Coronary artery (tissue), 2 donors: ENCODE measurements at regions not wholly inside any gene's neighbourhood (a gene's known extent, or its start where the extent isn't known, plus 50 kb on each side); places are given as distances from the start of the nearest gene placed in this dataset.
"Not testable (repeated sequence)": the region's sequence is repeated elsewhere in the genome, so short reads cannot be mapped to it uniquely, and the experiment has no call there.

ENCODE experiments used
- DNase-seq: peaks from one replicate; pipeline ENCODE4 v3.0.0-alpha.2; 2017; ENCODE audit warnings: low spot score
- H3K27ac ChIP-seq, 2 donors: fragments of 200-600 bp; sonication (generic); one replicate each; pipeline ENCODE4 v1.5.1; 2016 to 2019
- H3K4me3 ChIP-seq: fragments of 200-600 bp; sonication (generic); 2 replicates; pipeline ENCODE4 v1.5.1; 2016; ENCODE audit warnings: mild to moderate bottlenecking, moderate library complexity
- TF ChIP-seq, protein P1 (sequence below): fragments of 200-600 bp; sonication (generic); IDR thresholded peaks from one replicate; pipeline ENCODE4 v1.5.1; 2019; ENCODE audit warnings: antibody characterized with exemption

DNA sequence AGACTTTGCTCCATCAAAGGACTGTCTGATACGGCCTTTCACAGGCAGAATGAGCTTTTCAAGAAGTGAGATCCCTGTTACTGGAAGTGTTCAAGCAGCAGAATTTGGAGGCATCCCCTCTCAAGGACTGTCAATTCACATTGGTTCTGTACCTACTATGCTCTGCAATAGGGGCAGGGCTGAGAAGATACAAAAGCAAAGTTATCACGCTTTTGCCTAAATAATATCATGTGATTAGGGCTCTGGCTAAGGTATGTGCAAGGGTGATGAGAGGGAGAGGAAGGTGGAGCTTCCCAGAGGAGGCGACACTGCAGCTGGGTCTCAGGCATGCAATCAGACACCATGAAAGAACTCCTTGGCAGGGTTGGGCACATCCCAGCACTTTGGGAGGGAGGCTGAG, 80.2 kb upstream of the PIM1 start:
- DNase-seq, result no peak
- no peak overlapping the region for H3K4me3 ChIP-seq
- TF ChIP-seq, protein P1, sequence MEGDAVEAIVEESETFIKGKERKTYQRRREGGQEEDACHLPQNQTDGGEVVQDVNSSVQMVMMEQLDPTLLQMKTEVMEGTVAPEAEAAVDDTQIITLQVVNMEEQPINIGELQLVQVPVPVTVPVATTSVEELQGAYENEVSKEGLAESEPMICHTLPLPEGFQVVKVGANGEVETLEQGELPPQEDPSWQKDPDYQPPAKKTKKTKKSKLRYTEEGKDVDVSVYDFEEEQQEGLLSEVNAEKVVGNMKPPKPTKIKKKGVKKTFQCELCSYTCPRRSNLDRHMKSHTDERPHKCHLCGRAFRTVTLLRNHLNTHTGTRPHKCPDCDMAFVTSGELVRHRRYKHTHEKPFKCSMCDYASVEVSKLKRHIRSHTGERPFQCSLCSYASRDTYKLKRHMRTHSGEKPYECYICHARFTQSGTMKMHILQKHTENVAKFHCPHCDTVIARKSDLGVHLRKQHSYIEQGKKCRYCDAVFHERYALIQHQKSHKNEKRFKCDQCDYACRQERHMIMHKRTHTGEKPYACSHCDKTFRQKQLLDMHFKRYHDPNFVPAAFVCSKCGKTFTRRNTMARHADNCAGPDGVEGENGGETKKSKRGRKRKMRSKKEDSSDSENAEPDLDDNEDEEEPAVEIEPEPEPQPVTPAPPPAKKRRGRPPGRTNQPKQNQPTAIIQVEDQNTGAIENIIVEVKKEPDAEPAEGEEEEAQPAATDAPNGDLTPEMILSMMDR, result no peak

DNA sequence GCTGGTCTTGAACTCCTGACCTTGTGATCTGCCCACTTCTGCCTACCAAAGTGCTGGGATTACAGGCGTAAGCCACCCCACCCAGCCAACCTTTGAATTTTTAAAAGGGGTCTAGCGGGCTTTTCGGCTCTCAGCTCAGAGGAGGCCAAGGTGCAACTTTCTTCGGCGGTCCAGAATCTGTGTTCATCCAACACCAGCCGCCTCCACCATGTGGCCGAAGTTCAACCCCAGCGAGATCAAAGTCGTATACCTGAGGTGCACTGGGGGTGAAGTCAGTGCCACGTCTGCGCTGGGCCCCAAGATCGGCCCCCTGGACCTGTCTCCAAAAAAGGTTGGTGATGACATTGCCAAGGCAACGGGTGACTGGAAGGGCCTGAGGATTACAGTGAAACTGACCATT, 78.8 kb upstream of the PIM1 start:
- not testable (repeated sequence) for H3K27ac ChIP-seq, DNase-seq

More for the DNA sequence above, 80.2 kb upstream of the PIM1 start:
- no peak overlapping the region for H3K27ac ChIP-seq

DNA sequence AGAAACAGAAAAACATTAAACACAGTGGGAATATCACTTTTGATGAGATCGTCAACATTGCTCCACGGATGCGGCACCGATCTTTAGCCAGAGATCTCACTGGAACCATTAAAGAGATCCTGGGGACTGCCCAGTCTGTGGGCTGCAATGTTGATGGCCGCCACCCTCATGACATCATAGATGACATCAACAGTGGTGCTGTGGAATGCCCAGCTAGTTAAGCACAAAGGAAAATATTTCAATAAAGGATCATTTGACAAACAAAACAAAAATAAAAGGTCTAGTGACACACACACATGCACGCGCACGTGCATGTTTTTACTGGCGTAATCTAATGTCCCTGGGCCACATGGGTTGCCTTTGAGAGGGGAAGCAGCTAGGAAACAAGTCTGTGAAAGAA, 78.4 kb upstream of the PIM1 start:
- not testable (repeated sequence) for H3K4me3 ChIP-seq, H3K27ac ChIP-seq, DNase-seq

More for the DNA sequence above, 78.8 kb upstream of the PIM1 start:
- H3K4me3 ChIP-seq, result not testable (repeated sequence)

DNA sequence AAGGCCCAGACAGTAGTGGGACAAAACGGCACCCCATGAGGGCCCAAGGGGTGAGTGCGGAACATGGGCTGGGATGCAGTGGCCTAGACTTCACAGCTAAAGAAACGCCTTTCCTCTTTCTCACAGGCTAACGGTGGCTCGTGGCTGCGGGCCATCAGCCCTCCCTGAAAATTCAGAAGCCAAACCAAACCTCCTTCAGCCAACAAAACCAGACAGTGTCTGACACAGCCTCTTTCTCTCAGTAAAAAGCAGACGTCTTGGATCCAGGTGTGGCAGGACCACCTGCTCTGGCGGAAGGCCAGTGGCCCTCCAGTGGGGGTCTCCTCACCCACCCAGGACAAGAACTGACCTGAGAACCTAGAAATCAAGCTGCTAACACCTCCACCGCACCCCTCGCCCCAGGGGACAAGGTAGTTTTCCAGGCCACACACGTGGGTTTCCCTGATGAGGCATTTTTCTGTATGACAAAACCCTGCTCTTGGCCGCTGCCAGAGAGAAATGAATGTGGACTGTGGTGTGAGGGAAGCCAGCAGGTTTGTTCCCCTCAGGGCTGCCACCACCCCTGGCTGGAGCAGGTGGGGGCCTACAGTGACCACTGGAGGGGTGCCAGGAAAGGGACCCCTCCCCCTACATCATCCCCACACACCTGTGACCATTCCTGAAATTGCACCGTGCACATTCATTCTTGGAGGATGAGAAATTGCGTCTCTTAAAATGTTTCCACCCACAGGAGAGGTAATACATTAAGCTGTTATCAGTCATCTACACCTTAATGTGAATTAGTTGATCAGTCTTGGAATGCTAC, 76.8 kb upstream of the PIM1 start:
- TF ChIP-seq, protein P1, result no peak
- H3K4me3 ChIP-seq, result no peak overlapping the region
- DNase-seq, result no peak
- H3K27ac ChIP-seq, result no peak overlapping the region

DNA sequence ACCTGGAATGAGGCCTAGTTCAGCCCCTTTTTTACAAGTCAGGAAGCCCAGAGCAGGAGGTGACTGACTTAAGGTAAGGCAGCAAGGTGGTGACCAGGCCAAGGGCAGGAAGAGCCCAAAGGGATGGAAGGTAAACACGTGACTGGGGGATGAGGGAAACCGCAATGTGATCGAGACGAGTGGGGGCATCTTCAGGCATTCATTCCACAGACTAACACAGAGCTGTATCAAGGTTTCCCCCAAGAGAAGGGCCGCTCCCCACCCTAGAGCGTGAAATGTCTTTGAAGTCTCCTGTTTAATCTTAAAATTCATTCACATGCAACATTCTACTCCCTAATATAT, 76.3 kb upstream of the PIM1 start:
- H3K27ac ChIP-seq, result no peak overlapping the region
- TF ChIP-seq, protein P1, result no peak
- H3K4me3 ChIP-seq, result no peak overlapping the region
- DNase-seq, result no peak

DNA sequence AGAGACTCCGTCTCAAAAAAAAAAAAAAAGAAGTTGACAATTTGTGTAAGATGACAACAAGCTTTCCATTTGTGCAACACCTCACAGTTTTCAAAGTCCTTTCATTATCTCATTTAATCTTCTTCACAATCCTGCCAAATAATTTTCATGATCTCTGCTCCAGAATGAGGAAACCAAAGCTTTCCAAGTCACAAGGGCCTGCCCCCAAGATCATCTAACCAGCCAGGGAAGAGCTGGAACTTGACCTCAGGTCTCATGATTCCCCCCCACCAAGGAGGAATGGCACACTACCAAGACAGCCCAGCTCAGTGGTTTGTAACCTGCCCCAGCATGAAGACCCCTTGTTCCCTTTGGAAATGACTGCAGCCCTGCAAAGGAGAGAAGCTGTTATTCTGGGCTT, 74.0 kb upstream of the PIM1 start:
- Histone ChIP-seq H3K4me3 (no peak overlapping the region), H3K27ac (no peak overlapping the region)
- TF ChIP-seq, protein P1, result no peak
- no peak for DNase-seq

DNA sequence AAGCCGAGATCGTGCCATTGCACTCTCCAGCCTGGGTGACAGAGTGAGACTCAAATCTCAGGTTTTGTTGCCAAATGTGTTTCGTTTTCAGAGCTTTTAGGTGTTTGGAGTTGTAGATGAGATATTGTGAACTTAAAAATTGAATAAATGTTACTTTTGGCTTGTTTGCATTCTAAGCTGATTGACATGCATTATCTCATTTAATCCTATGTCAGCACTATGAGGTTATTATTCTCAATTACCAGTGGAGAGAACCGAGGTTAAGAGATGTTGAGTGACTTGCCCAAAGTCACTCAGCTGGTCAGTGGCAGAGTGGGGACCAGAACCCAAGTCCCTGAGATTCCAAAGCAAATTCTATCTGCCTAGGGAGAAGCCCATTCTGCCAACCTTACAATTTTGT, 72.6 kb upstream of the PIM1 start:
- Histone ChIP-seq H3K27ac (no peak overlapping the region), H3K4me3 (no peak overlapping the region)
- DNase-seq, result no peak
- TF ChIP-seq, protein P1, result no peak

DNA sequence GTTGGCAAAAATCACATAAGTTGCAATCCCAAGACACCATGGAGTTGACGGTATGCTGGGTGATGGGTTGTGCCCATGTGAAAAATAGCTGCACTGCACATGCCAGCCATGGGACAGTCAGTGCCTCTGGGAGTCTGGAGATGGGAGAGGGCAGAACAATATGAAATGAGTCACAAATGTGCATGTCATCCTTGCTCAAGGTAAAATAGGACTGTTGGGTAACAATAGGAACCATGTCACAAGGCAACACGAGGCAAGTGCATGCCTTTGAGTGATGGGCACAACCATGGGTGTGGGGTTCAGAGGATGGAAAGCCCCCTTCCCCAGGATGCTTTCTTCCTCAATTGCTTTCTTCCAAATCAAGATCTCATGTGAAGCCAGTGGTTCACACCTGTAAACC, 70.5 kb upstream of the PIM1 start:
- Histone ChIP-seq H3K27ac (no peak overlapping the region), H3K4me3 (no peak overlapping the region)
- TF ChIP-seq, protein P1, result no peak
- DNase-seq, result no peak
